Osteoblast (primary cell): ENCODE measurements at regions not wholly inside any gene's neighbourhood (a gene's known extent, or its start where the extent isn't known, plus 50 kb on each side); places are given as distances from the start of the nearest gene placed in this dataset.

Experiments used
- DNase-seq: peaks from one replicate; pipeline ENCODE4 v3.0.0; 2011; ENCODE audit warnings: low spot score, mixed read lengths; ENCODE audit not compliant: insufficient read length; ENCODE audit errors: missing footprints
- H2AFZ ChIP-seq: 2 replicates; pipeline ENCODE4 v1.6.0; 2011; ENCODE audit warnings: mild to moderate bottlenecking, low read length
- H3K27ac ChIP-seq: 2 replicates; pipeline ENCODE4 v1.5.1; 2011; ENCODE audit warnings: mild to moderate bottlenecking, low read depth, low read length, moderate library complexity
- H3K27me3 ChIP-seq: 2 replicates; pipeline ENCODE4 v1.6.0; 2012; ENCODE audit warnings: mild to moderate bottlenecking, control low read depth, inconsistent platforms, low read length, moderate library complexity; ENCODE audit not compliant: insufficient read depth
- H3K36me3 ChIP-seq: 2 replicates; pipeline ENCODE4 v1.5.1; 2011; ENCODE audit warnings: mild to moderate bottlenecking, low read length, control low read depth, moderate library complexity; ENCODE audit not compliant: insufficient read depth
- H3K4me1 ChIP-seq: 2 replicates; pipeline ENCODE4 v1.5.1; 2011; ENCODE audit warnings: mild to moderate bottlenecking, low read length, control low read depth, moderate library complexity; ENCODE audit not compliant: insufficient read depth
- H3K4me2 ChIP-seq: 2 replicates; pipeline ENCODE4 v1.6.0; 2011; ENCODE audit warnings: mild to moderate bottlenecking, low read length; ENCODE audit not compliant: insufficient read depth
- H3K4me3 ChIP-seq: fragments of 200-600 bp; sonication (generic); 3 replicates; pipeline ENCODE4 v1.5.1; 2012; ENCODE audit warnings: mild to moderate bottlenecking, low read length, inconsistent platforms; ENCODE audit not compliant: insufficient read depth
- H3K79me2 ChIP-seq: 2 replicates; pipeline ENCODE4 v1.6.0; 2012; ENCODE audit warnings: mild to moderate bottlenecking, low read length, control low read depth, inconsistent platforms; ENCODE audit not compliant: insufficient read depth
- H3K9me3 ChIP-seq: 2 replicates; pipeline ENCODE4 v1.5.1; 2011; ENCODE audit warnings: low read depth, low read length, control low read depth
- H4K20me1 ChIP-seq: 2 replicates; pipeline ENCODE4 v1.6.0; 2012; ENCODE audit warnings: mild to moderate bottlenecking, low read length, control low read depth; ENCODE audit not compliant: insufficient read depth
- CTCF ChIP-seq: IDR thresholded peaks from 2 replicates; pipeline ENCODE4 v1.5.1; 2011; ENCODE audit warnings: mild to moderate bottlenecking, low read depth, low read length, moderate library complexity; ENCODE audit errors: extremely low read depth

- H3K4me3 ChIP-seq, result no peak overlapping the region
- no peaks in the 10 kb centered on the region for H3K79me2 ChIP-seq
- no peaks in the 10 kb centered on the region for H4K20me1 ChIP-seq
- no peak for TF ChIP-seq CTCF
- no peak for DNase-seq
- no peak overlapping the region for H3K27ac ChIP-seq
- no peaks in the 10 kb centered on the region for H3K9me3 ChIP-seq
- no peaks in the 10 kb centered on the region for H3K27me3 ChIP-seq
- no peak overlapping the region for H3K4me2 ChIP-seq
- no peaks in the 10 kb centered on the region for H3K36me3 ChIP-seq
- H3K4me1 ChIP-seq, result no peaks in the 10 kb centered on the region
- H2AFZ ChIP-seq, result no peak overlapping the region
These were observed 863.9 kb downstream of the MCTP2 start for GRCh38 chr15:95095250-95095649.

- H3K79me2 ChIP-seq, result no peaks in the 10 kb centered on the region
- no peaks in the 10 kb centered on the region for H3K27me3 ChIP-seq
- no peaks in the 10 kb centered on the region for H3K36me3 ChIP-seq
- H3K4me1 ChIP-seq, result no peaks in the 10 kb centered on the region
- no peaks in the 10 kb centered on the region for H3K9me3 ChIP-seq
- TF ChIP-seq CTCF, result no peak
- H3K27ac ChIP-seq, result no peak overlapping the region
- no peak overlapping the region for H3K4me2 ChIP-seq
- no peaks in the 10 kb centered on the region for H4K20me1 ChIP-seq
- no peak overlapping the region for H3K4me3 ChIP-seq
- no peak for DNase-seq
- no peak overlapping the region for H2AFZ ChIP-seq
These were observed 865.3 kb downstream of the MCTP2 start for GRCh38 chr15:95096651-95097050.

- Histone ChIP-seq H3K27me3 (no peaks in the 10 kb centered on the region), H3K36me3 (no peaks in the 10 kb centered on the region), H3K4me3 (no peak overlapping the region), H3K9me3 (no peaks in the 10 kb centered on the region), H2AFZ (no peak overlapping the region), H3K4me2 (no peak overlapping the region), H3K79me2 (no peaks in the 10 kb centered on the region), H3K27ac (no peak overlapping the region), H4K20me1 (no peaks in the 10 kb centered on the region), H3K4me1 (no peaks in the 10 kb centered on the region)
- TF ChIP-seq CTCF, result no peak
- no peak for DNase-seq
These were observed 866.0 kb downstream of the MCTP2 start for GRCh38 chr15:95097361-95097760.

- no peak overlapping the region for H3K4me2 ChIP-seq
- no peak overlapping the region for H2AFZ ChIP-seq
- no peak for DNase-seq
- no peak for TF ChIP-seq CTCF
- H3K4me3 ChIP-seq, result no peak overlapping the region
- no peaks in the 10 kb centered on the region for H3K27me3 ChIP-seq
- H4K20me1 ChIP-seq, result no peaks in the 10 kb centered on the region
- no peak overlapping the region for H3K27ac ChIP-seq
- no peaks in the 10 kb centered on the region for H3K36me3 ChIP-seq
- H3K9me3 ChIP-seq, result no peaks in the 10 kb centered on the region
- H3K4me1 ChIP-seq, result no peaks in the 10 kb centered on the region
- H3K79me2 ChIP-seq, result no peaks in the 10 kb centered on the region
These were observed 873.9 kb downstream of the MCTP2 start for GRCh38 chr15:95105229-95105628.
